ENCODE measurements at regions not wholly inside any gene's neighbourhood (a gene's known extent, or its start where the extent isn't known, plus 50 kb on each side); places are given as distances from the start of the nearest gene placed in this dataset.

- DNase-seq (ENCODE audit: low read depth in 6 of 9, low spot score in 9 of 9) = no peak
- WGBS = 72% methylated on average over 26 of the region's 26 CpGs
- no peaks in the 10 kb centered on the region for H3K36me3 ChIP-seq (ENCODE audit: control insufficient read depth in 2 of 2, insufficient read depth in 2 of 2, low read length in 1 of 2)
These were observed 128.0 kb downstream of the ASB1 start for GRCh38 chr2:238554468-238555315.

GRCh38 chr2:238555786-238556542, 129.2 kb downstream of the ASB1 start:
- no peak for DNase-seq (ENCODE audit: low read depth in 6 of 9, low spot score in 9 of 9)
- peaks cover 0 to 2% of the 10 kb centered on the region in 2 donors for H3K27me3 ChIP-seq (ENCODE audit: control insufficient read depth in 2 of 2, insufficient read depth in 1 of 2, low read length in 1 of 2)
- WGBS = 95% methylated on average over 13 of the region's 13 CpGs
- H3K4me1 ChIP-seq (ENCODE audit: control insufficient read depth in 2 of 2, insufficient read depth in 2 of 2, low read length in 2 of 2) = no peaks in the 10 kb centered on the region
- H3K27ac ChIP-seq (ENCODE audit: low read depth in 1 of 2, low read length in 1 of 2) = no peak overlapping the region
- no peaks in the 10 kb centered on the region for H3K9me3 ChIP-seq (ENCODE audit: control insufficient read depth in 2 of 2, insufficient read depth in 1 of 2, low read length in 1 of 2)
- H3K36me3 ChIP-seq (ENCODE audit: control insufficient read depth in 2 of 2, insufficient read depth in 2 of 2, low read length in 1 of 2) = no peaks in the 10 kb centered on the region
- no peak overlapping the region for H3K4me3 ChIP-seq (ENCODE audit: low read length in 2 of 2)

More at GRCh38 chr2:238554468-238555315, 128.0 kb downstream of the ASB1 start:
- Histone ChIP-seq H3K4me3 (ENCODE audit: low read length in 2 of 2) (no peak overlapping the region), H3K27me3 (ENCODE audit: control insufficient read depth in 2 of 2, insufficient read depth in 1 of 2, low read length in 1 of 2) (peaks cover 0 to 2% of the 10 kb centered on the region in 2 donors), H3K4me1 (ENCODE audit: control insufficient read depth in 2 of 2, insufficient read depth in 2 of 2, low read length in 2 of 2) (no peaks in the 10 kb centered on the region), H3K27ac (ENCODE audit: low read depth in 1 of 2, low read length in 1 of 2) (no peak overlapping the region), H3K9me3 (ENCODE audit: control insufficient read depth in 2 of 2, insufficient read depth in 1 of 2, low read length in 1 of 2) (peaks cover 0 to 4% of the 10 kb centered on the region in 2 donors)

- Histone ChIP-seq H3K27me3 (ENCODE audit: control insufficient read depth in 2 of 2, insufficient read depth in 1 of 2, low read length in 1 of 2) (peaks cover 0 to 2% of the 10 kb centered on the region in 2 donors), H3K36me3 (ENCODE audit: control insufficient read depth in 2 of 2, insufficient read depth in 2 of 2, low read length in 1 of 2) (no peaks in the 10 kb centered on the region), H3K4me1 (ENCODE audit: control insufficient read depth in 2 of 2, insufficient read depth in 2 of 2, low read length in 2 of 2) (no peaks in the 10 kb centered on the region), H3K4me3 (ENCODE audit: low read length in 2 of 2) (no peak overlapping the region), H3K9me3 (ENCODE audit: control insufficient read depth in 2 of 2, insufficient read depth in 1 of 2, low read length in 1 of 2) (no peaks in the 10 kb centered on the region), H3K27ac (ENCODE audit: low read depth in 1 of 2, low read length in 1 of 2) (no peak overlapping the region)
- 93% methylated on average over 5 of the region's 5 CpGs for WGBS
- no peak for DNase-seq (ENCODE audit: low read depth in 6 of 9, low spot score in 9 of 9)
These were observed 130.7 kb downstream of the ASB1 start for GRCh38 chr2:238557431-238557830.

GRCh38 chr2:238557936-238558335, 131.2 kb downstream of the ASB1 start:
- Histone ChIP-seq H3K36me3 (ENCODE audit: control insufficient read depth in 2 of 2, insufficient read depth in 2 of 2, low read length in 1 of 2) (no peaks in the 10 kb centered on the region), H3K4me1 (ENCODE audit: control insufficient read depth in 2 of 2, insufficient read depth in 2 of 2, low read length in 2 of 2) (no peaks in the 10 kb centered on the region), H3K9me3 (ENCODE audit: control insufficient read depth in 2 of 2, insufficient read depth in 1 of 2, low read length in 1 of 2) (no peaks in the 10 kb centered on the region), H3K27me3 (ENCODE audit: control insufficient read depth in 2 of 2, insufficient read depth in 1 of 2, low read length in 1 of 2) (peaks cover 0 to 2% of the 10 kb centered on the region in 2 donors), H3K27ac (ENCODE audit: low read depth in 1 of 2, low read length in 1 of 2) (no peak overlapping the region), H3K4me3 (ENCODE audit: low read length in 2 of 2) (no peak overlapping the region)
- no peak for DNase-seq (ENCODE audit: low read depth in 6 of 9, low spot score in 9 of 9)
- 93% methylated on average over 11 of the region's 11 CpGs for WGBS

GRCh38 chr2:238558456-238559099, 131.9 kb downstream of the ASB1 start:
- 95% methylated on average over 19 of the region's 19 CpGs for WGBS
- Histone ChIP-seq H3K27me3 (ENCODE audit: control insufficient read depth in 2 of 2, insufficient read depth in 1 of 2, low read length in 1 of 2) (peaks cover 0 to 2% of the 10 kb centered on the region in 2 donors), H3K4me3 (ENCODE audit: low read length in 2 of 2) (no peak overlapping the region), H3K36me3 (ENCODE audit: control insufficient read depth in 2 of 2, insufficient read depth in 2 of 2, low read length in 1 of 2) (no peaks in the 10 kb centered on the region), H3K9me3 (ENCODE audit: control insufficient read depth in 2 of 2, insufficient read depth in 1 of 2, low read length in 1 of 2) (no peaks in the 10 kb centered on the region), H3K4me1 (ENCODE audit: control insufficient read depth in 2 of 2, insufficient read depth in 2 of 2, low read length in 2 of 2) (no peaks in the 10 kb centered on the region), H3K27ac (ENCODE audit: low read depth in 1 of 2, low read length in 1 of 2) (no peak overlapping the region)
- no peak for DNase-seq (ENCODE audit: low read depth in 6 of 9, low spot score in 9 of 9)

- H3K27ac ChIP-seq (ENCODE audit: low read depth in 1 of 2, low read length in 1 of 2) = no peak overlapping the region
- H3K4me1 ChIP-seq (ENCODE audit: control insufficient read depth in 2 of 2, insufficient read depth in 2 of 2, low read length in 2 of 2) = no peaks in the 10 kb centered on the region
- H3K36me3 ChIP-seq (ENCODE audit: control insufficient read depth in 2 of 2, insufficient read depth in 2 of 2, low read length in 1 of 2) = no peaks in the 10 kb centered on the region
- H3K4me3 ChIP-seq (ENCODE audit: low read length in 2 of 2) = no peak overlapping the region
- DNase-seq (ENCODE audit: low read depth in 6 of 9, low spot score in 9 of 9) = no peak
- 89% methylated on average over 11 of the region's 11 CpGs for WGBS
- H3K9me3 ChIP-seq (ENCODE audit: control insufficient read depth in 2 of 2, insufficient read depth in 1 of 2, low read length in 1 of 2) = no peaks in the 10 kb centered on the region
- peaks cover 0 to 4% of the 10 kb centered on the region in 2 donors for H3K27me3 ChIP-seq (ENCODE audit: control insufficient read depth in 2 of 2, insufficient read depth in 1 of 2, low read length in 1 of 2)
These were observed 133.5 kb downstream of the ASB1 start for GRCh38 chr2:238560234-238560633.

GRCh38 chr2:238561230-238561629, 134.5 kb downstream of the ASB1 start:
- peaks cover 0 to 4% of the 10 kb centered on the region in 2 donors for H3K27me3 ChIP-seq (ENCODE audit: control insufficient read depth in 2 of 2, insufficient read depth in 1 of 2, low read length in 1 of 2)
- DNase-seq (ENCODE audit: low read depth in 6 of 9, low spot score in 9 of 9) = no peak
- H3K4me3 ChIP-seq (ENCODE audit: low read length in 2 of 2) = no peak overlapping the region
- H3K4me1 ChIP-seq (ENCODE audit: control insufficient read depth in 2 of 2, insufficient read depth in 2 of 2, low read length in 2 of 2) = no peaks in the 10 kb centered on the region
- H3K27ac ChIP-seq (ENCODE audit: low read depth in 1 of 2, low read length in 1 of 2) = no peak overlapping the region
- 86% methylated on average over 6 of the region's 6 CpGs for WGBS
- H3K36me3 ChIP-seq (ENCODE audit: control insufficient read depth in 2 of 2, insufficient read depth in 2 of 2, low read length in 1 of 2) = no peaks in the 10 kb centered on the region
- H3K9me3 ChIP-seq (ENCODE audit: control insufficient read depth in 2 of 2, insufficient read depth in 1 of 2, low read length in 1 of 2) = no peaks in the 10 kb centered on the region

GRCh38 chr2:238562446-238562845, 135.7 kb downstream of the ASB1 start:
- WGBS = 82% methylated on average over 8 of the region's 8 CpGs
- Histone ChIP-seq H3K4me1 (ENCODE audit: control insufficient read depth in 2 of 2, insufficient read depth in 2 of 2, low read length in 2 of 2) (no peaks in the 10 kb centered on the region), H3K27ac (ENCODE audit: low read depth in 1 of 2, low read length in 1 of 2) (no peak overlapping the region), H3K36me3 (ENCODE audit: control insufficient read depth in 2 of 2, insufficient read depth in 2 of 2, low read length in 1 of 2) (no peaks in the 10 kb centered on the region), H3K4me3 (ENCODE audit: low read length in 2 of 2) (no peak overlapping the region), H3K27me3 (ENCODE audit: control insufficient read depth in 2 of 2, insufficient read depth in 1 of 2, low read length in 1 of 2) (peaks cover 0 to 4% of the 10 kb centered on the region in 2 donors), H3K9me3 (ENCODE audit: control insufficient read depth in 2 of 2, insufficient read depth in 1 of 2, low read length in 1 of 2) (no peaks in the 10 kb centered on the region)
- no peak for DNase-seq (ENCODE audit: low read depth in 6 of 9, low spot score in 9 of 9)

- no peak overlapping the region for H3K27ac ChIP-seq (ENCODE audit: low read depth in 1 of 2, low read length in 1 of 2)
- H3K4me1 ChIP-seq (ENCODE audit: control insufficient read depth in 2 of 2, insufficient read depth in 2 of 2, low read length in 2 of 2) = no peaks in the 10 kb centered on the region
- no peak overlapping the region for H3K4me3 ChIP-seq (ENCODE audit: low read length in 2 of 2)
- H3K9me3 ChIP-seq (ENCODE audit: control insufficient read depth in 2 of 2, insufficient read depth in 1 of 2, low read length in 1 of 2) = no peaks in the 10 kb centered on the region
- no peak for DNase-seq (ENCODE audit: low read depth in 6 of 9, low spot score in 9 of 9)
- WGBS = 85% methylated on average over 10 of the region's 10 CpGs
- H3K36me3 ChIP-seq (ENCODE audit: control insufficient read depth in 2 of 2, insufficient read depth in 2 of 2, low read length in 1 of 2) = no peaks in the 10 kb centered on the region
- H3K27me3 ChIP-seq (ENCODE audit: control insufficient read depth in 2 of 2, insufficient read depth in 1 of 2, low read length in 1 of 2) = peaks cover 0 to 4% of the 10 kb centered on the region in 2 donors
These were observed 136.8 kb downstream of the ASB1 start for GRCh38 chr2:238563551-238563950.
